HCT116 (cell line): ENCODE measurements at regions not wholly inside any gene's neighbourhood (a gene's known extent, or its start where the extent isn't known, plus 50 kb on each side); places are given as distances from the start of the nearest gene placed in this dataset.

Experiments used
- ATAC-seq: fragments of 200-7000 bp; cut with Tn5 transposase; 2 replicates; pipeline ENCODE4 v1.9.1; 2020; ENCODE audit warnings: mild to moderate bottlenecking, moderate library complexity
- BruUV-seq: library from RNA; stranded (reverse); fragments of 400-500 nt; replicated peaks from 2 replicates; lab custom pipeline; 2021; lab: Mats Ljungman, UMichigan
- CTCF ChIA-PET: fragments of 300-600 bp; sonication (Branson Sonifier 250); formaldehyde crosslinking; loops from one replicate; lab custom pipeline; 2021; ENCODE audit warnings: antibody characterized with exemption; lab: Charles Lee
- POLR2A ChIA-PET: fragments of 300-600, 350-600 bp; sonication (Branson Sonifier 250); formaldehyde crosslinking; loops from one replicate; lab custom pipeline; 2021; ENCODE audit warnings: antibody characterized with exemption; lab: Charles Lee
- RAD21 ChIA-PET, 2 experiments: fragments of 300-600 bp; sonication (Branson Sonifier 250); formaldehyde crosslinking; loops; one replicate each; lab custom pipeline; 2023; ENCODE audit warnings: low total read pairs in 2 of 2; ENCODE audit not compliant: uncharacterized antibody in 2 of 2, unreplicated experiment in 2 of 2, low non-redundant PET in 1 of 2; lab: Charles Lee
- DNase-seq: peaks from one replicate; pipeline ENCODE4 v3.0.0-alpha.2; 2010; ENCODE audit warnings: low read depth, low spot score
- H2AFZ ChIP-seq: fragments of 200-600 bp; shearing (Covaris generic), sonication (generic); 2 replicates; pipeline ENCODE4 v1.6.1; 2017; ENCODE audit warnings: low read depth, mixed run types, mixed read lengths, antibody characterized with exemption, low read length; ENCODE audit not compliant: poor library complexity, severe bottlenecking
- H3K27ac ChIP-seq: 2 replicates; pipeline ENCODE4 v1.5.1; 2012; ENCODE audit warnings: low read depth, low read length
- H3K27me3 ChIP-seq: fragments of 200-600 bp; sonication (generic); 2 replicates; pipeline ENCODE4 v1.6.1; 2016; ENCODE audit warnings: mixed run types, low read length, mixed read lengths; ENCODE audit not compliant: insufficient read depth
- H3K36me3 ChIP-seq, 2 experiments: fragments of 200-500 bp in 1 of 2; fragments of 200-600 bp in 1 of 2; sonication (Bioruptor generic) in 1 of 2; sonication (generic) in 1 of 2; 2 replicates each; pipeline versions ENCODE4 v1.5.1 to v1.6.1; 2014 to 2016; ENCODE audit warnings: low read length in 2 of 2, inconsistent platforms in 1 of 2, mixed read lengths in 1 of 2, mixed run types in 1 of 2; ENCODE audit not compliant: insufficient read depth in 2 of 2, control insufficient read depth in 1 of 2
- H3K4me1 ChIP-seq, 2 experiments: fragments of 200-600 bp in 1 of 2; sonication (generic) in 1 of 2; 2 replicates each; pipeline versions ENCODE4 v1.5.1 to v1.6.1; 2012 to 2017; ENCODE audit warnings: low read length in 2 of 2, inconsistent platforms in 1 of 2, mild to moderate bottlenecking in 1 of 2, mixed read lengths in 1 of 2, mixed run types in 1 of 2, moderate library complexity in 1 of 2; ENCODE audit not compliant: insufficient read depth in 2 of 2, control insufficient read depth in 1 of 2
- H3K4me2 ChIP-seq: fragments of 200-600 bp; sonication (generic); 2 replicates; pipeline ENCODE4 v1.6.1; 2017; ENCODE audit warnings: mixed run types, low read length, mixed read lengths
- H3K4me3 ChIP-seq, 2 experiments: fragments of 200-600 bp in 1 of 2; sonication (generic) in 1 of 2; replicated peaks in 1 of 2; 2 replicates each; pipeline ENCODE4 v1.5.1; 2011 to 2016; ENCODE audit warnings: low read length in 2 of 2, control low read depth in 1 of 2, low read depth in 1 of 2, mild to moderate bottlenecking in 1 of 2, mixed read lengths in 1 of 2, mixed run types in 1 of 2
- H3K79me2 ChIP-seq: fragments of 200-600 bp; sonication (generic); 2 replicates; pipeline ENCODE4 v1.6.1; 2017; ENCODE audit warnings: mild to moderate bottlenecking, mixed run types, low read length, moderate library complexity, mixed read lengths; ENCODE audit not compliant: insufficient read depth
- H3K9ac ChIP-seq: fragments of 200-600 bp; sonication (generic); 2 replicates; pipeline ENCODE4 v1.6.1; 2016; ENCODE audit warnings: low read length, mixed read lengths
- H3K9me2 ChIP-seq: fragments of 200-600 bp; sonication (generic), shearing (Covaris generic); 2 replicates; pipeline ENCODE4 v1.6.1; 2017; ENCODE audit warnings: mixed run types, mild to moderate bottlenecking, moderate library complexity; ENCODE audit not compliant: insufficient read depth
- H3K9me3 ChIP-seq, 2 experiments: fragments of 200-500 bp in 1 of 2; fragments of 200-600 bp in 1 of 2; sonication (Bioruptor generic) in 1 of 2; sonication (generic) in 1 of 2; 2 replicates each; pipeline ENCODE4 v1.6.1; 2014 to 2017; ENCODE audit warnings: low read length in 2 of 2, mixed read lengths in 2 of 2, inconsistent platforms in 1 of 2, low read depth in 1 of 2, mild to moderate bottlenecking in 1 of 2, mixed run types in 1 of 2, moderate library complexity in 1 of 2; ENCODE audit not compliant: control insufficient read depth in 1 of 2, insufficient read depth in 1 of 2
- H4K20me1 ChIP-seq: fragments of 200-600 bp; sonication (generic), shearing (Covaris generic); 2 replicates; pipeline ENCODE4 v1.6.1; 2017; ENCODE audit warnings: mixed run types, mild to moderate bottlenecking, moderate library complexity; ENCODE audit not compliant: insufficient read depth
- CEBPB ChIP-seq: IDR thresholded peaks from 2 replicates; pipeline ENCODE4 v1.6.1; 2012; ENCODE audit warnings: low read depth
- EGR1 ChIP-seq: IDR thresholded peaks from 2 replicates; pipeline ENCODE4 v1.6.1; 2012; ENCODE audit warnings: low read depth
- FOSL1 ChIP-seq: IDR thresholded peaks from 2 replicates; pipeline ENCODE4 v1.6.1; 2012; ENCODE audit warnings: low read depth
- POLR2A ChIP-seq: IDR thresholded peaks from 2 replicates; pipeline ENCODE4 v1.7.0; 2011; ENCODE audit warnings: borderline replicate concordance; ENCODE audit not compliant: insufficient read depth, insufficient read length; ENCODE audit errors: extremely low read depth
- SP1 ChIP-seq: IDR thresholded peaks from 2 replicates; pipeline ENCODE4 v1.6.1; 2012; ENCODE audit warnings: low read depth
- SRF ChIP-seq: IDR thresholded peaks from 2 replicates; pipeline ENCODE4 v1.6.1; 2012; ENCODE audit warnings: low read depth
- YY1 ChIP-seq: IDR thresholded peaks from 2 replicates; pipeline ENCODE4 v1.6.1; 2011; ENCODE audit warnings: low read length, low read depth, moderate library complexity, mild to moderate bottlenecking; ENCODE audit not compliant: insufficient replicate concordance; ENCODE audit errors: extremely low read depth
- ZFX ChIP-seq: fragments of 450-650 bp; IDR thresholded peaks from 2 replicates; pipeline ENCODE4 v1.6.1; 2017
- intact Hi-C: fragments of 100-400 bp; cut with micrococcal nuclease; formaldehyde crosslinking; loops from 2 replicates; pipeline ENCODE4 v1.10.0; 2022
- TF ChIP-seq, protein P1 (sequence below): IDR thresholded peaks from 2 replicates; pipeline ENCODE4 v1.6.1; 2011; ENCODE audit warnings: mild to moderate bottlenecking, low read length, moderate library complexity; ENCODE audit not compliant: insufficient replicate concordance; ENCODE audit errors: extremely low read depth
- TF ChIP-seq, protein P2 (sequence below): IDR thresholded peaks from 2 replicates; pipeline ENCODE4 v1.6.1; 2012
- TF ChIP-seq, protein P3 (sequence below): IDR thresholded peaks from 2 replicates; pipeline ENCODE4 v1.6.1; 2012; ENCODE audit warnings: low read depth
- TF ChIP-seq, protein P4 (sequence below), 3 experiments: fragments of 200-600 bp in 1 of 3; sonication (generic) in 1 of 3; IDR thresholded peaks in 2 of 3; conservative IDR thresholded peaks in 1 of 3; 2 replicates each; pipeline ENCODE4 v1.5.1; 2012 to 2017; ENCODE audit warnings: low read depth in 2 of 3, low read length in 2 of 3, antibody characterized with exemption in 1 of 3, borderline replicate concordance in 1 of 3, control low read depth in 1 of 3, mild to moderate bottlenecking in 1 of 3, mixed read lengths in 1 of 3, mixed run types in 1 of 3, moderate library complexity in 1 of 3; ENCODE audit not compliant: insufficient read depth in 1 of 3

DNA sequence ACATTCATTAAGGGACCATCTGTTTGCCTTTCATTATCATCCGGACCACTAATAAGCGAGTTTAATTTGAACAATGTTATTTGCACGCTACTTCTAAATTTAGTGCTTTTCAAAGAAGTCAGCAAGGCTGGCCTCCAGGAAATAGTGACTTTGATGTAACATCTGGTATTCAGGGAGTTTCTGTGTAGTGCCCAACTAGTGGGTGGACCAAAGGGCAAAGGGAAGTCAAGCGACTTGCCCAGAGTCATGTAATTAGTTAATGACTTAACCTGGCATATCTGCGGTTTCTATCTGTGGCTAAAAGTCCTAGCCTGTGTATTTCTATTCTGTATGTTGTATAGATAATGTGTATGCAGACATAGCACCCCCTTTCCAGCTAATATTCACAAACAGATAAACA lies 56.3 kb upstream of the LCORL start:
- 0 out of 2 replicates have a peak, but pooled peaks cover 5% of the 10 kb centered on the region for H3K27me3 ChIP-seq
- DNase-seq, result no peak
- ATAC-seq, result no peak
- H4K20me1 ChIP-seq, result no peaks in the 10 kb centered on the region
- RAD21 ChIA-PET, result no interaction called here
- intact Hi-C loops, result no loop called here
- TF ChIP-seq EGR1, result no peak
- TF ChIP-seq, protein P1, sequence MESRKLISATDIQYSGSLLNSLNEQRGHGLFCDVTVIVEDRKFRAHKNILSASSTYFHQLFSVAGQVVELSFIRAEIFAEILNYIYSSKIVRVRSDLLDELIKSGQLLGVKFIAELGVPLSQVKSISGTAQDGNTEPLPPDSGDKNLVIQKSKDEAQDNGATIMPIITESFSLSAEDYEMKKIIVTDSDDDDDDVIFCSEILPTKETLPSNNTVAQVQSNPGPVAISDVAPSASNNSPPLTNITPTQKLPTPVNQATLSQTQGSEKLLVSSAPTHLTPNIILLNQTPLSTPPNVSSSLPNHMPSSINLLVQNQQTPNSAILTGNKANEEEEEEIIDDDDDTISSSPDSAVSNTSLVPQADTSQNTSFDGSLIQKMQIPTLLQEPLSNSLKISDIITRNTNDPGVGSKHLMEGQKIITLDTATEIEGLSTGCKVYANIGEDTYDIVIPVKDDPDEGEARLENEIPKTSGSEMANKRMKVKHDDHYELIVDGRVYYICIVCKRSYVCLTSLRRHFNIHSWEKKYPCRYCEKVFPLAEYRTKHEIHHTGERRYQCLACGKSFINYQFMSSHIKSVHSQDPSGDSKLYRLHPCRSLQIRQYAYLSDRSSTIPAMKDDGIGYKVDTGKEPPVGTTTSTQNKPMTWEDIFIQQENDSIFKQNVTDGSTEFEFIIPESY, result no peak
- TF ChIP-seq, protein P2, sequence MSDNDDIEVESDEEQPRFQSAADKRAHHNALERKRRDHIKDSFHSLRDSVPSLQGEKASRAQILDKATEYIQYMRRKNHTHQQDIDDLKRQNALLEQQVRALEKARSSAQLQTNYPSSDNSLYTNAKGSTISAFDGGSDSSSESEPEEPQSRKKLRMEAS, result no peak
- no peak for TF ChIP-seq ZFX
- H3K9ac ChIP-seq, result no peak overlapping the region
- no peak overlapping the region for H3K27ac ChIP-seq
- H3K36me3 ChIP-seq, result no peaks in the 10 kb centered on the region
- H3K4me2 ChIP-seq, result no peak overlapping the region
- no peaks in the 10 kb centered on the region for H3K9me2 ChIP-seq
- H3K4me3 ChIP-seq, result no peak overlapping the region
- H3K79me2 ChIP-seq, result no peaks in the 10 kb centered on the region
- CTCF ChIA-PET, result no interaction called here
- H3K9me3 ChIP-seq, result no peaks in the 10 kb centered on the region
- BruUV-seq, result no TSS peak
- POLR2A ChIA-PET, result no interaction called here
- H3K4me1 ChIP-seq, result no peaks in the 10 kb centered on the region
- H2AFZ ChIP-seq, result no peak overlapping the region

DNA sequence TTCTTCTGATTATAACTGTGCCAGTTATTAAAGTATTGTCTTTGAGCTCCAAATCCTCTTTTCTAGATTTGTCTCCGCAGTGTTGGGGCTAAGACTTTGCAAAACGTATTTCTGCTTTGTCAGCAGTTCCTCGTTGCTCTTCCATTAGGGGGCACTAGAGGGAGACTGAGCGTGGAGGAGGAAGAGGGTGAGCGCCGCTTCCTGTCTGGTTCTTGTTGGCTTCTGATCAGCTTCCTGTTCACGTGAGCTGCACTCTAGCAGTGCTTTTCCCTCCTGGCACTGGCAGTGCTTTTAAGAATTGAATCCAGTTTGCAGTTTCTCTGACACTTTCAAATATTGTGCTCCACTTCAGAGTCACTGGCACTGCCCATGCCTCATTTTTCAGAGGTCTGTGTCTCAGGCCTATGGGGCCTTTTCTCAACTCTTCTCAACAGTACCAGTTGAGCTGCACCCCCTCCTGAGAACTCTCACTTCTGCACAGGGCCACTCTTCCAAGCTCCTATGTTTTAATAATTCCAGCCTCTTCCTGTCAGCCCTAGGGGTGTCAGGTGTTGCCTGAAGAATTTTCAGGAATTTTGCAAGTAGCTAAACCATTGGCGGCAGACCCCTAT lies 54.4 kb upstream of the LCORL start:
- BruUV-seq, result no TSS peak
- H3K36me3 ChIP-seq, result no peaks in the 10 kb centered on the region
- no peaks in the 10 kb centered on the region for H4K20me1 ChIP-seq
- RAD21 ChIA-PET, result no interaction called here
- H3K27ac ChIP-seq, result no peak overlapping the region
- H3K4me1 ChIP-seq, result no peaks in the 10 kb centered on the region
- ATAC-seq, result peak; percentile 92
- H3K9me2 ChIP-seq, result no peaks in the 10 kb centered on the region
- POLR2A ChIA-PET, result no interaction called here
- 0 out of 2 replicates have a peak, but pooled peaks cover 5% of the 10 kb centered on the region for H3K27me3 ChIP-seq
- DNase-seq, result peak; percentile 52
- peak overlapping the region; percentile 27 for H3K4me2 ChIP-seq
- H3K4me3 ChIP-seq, result no peak overlapping the region
- no peaks in the 10 kb centered on the region for H3K9me3 ChIP-seq
- H3K79me2 ChIP-seq, result no peaks in the 10 kb centered on the region
- H3K9ac ChIP-seq, result no peak overlapping the region
- H2AFZ ChIP-seq, result peak overlapping the region; percentile 42
- CTCF ChIA-PET, result interaction anchor here (1.1 to 1.2 kb wide), 3 partner anchors 24 to 259 kb away, joined by 3 read pairs; partner anchors contain the start of gene LCORL
- intact Hi-C loops, result no loop called here
- TF ChIP-seq, protein P3, sequence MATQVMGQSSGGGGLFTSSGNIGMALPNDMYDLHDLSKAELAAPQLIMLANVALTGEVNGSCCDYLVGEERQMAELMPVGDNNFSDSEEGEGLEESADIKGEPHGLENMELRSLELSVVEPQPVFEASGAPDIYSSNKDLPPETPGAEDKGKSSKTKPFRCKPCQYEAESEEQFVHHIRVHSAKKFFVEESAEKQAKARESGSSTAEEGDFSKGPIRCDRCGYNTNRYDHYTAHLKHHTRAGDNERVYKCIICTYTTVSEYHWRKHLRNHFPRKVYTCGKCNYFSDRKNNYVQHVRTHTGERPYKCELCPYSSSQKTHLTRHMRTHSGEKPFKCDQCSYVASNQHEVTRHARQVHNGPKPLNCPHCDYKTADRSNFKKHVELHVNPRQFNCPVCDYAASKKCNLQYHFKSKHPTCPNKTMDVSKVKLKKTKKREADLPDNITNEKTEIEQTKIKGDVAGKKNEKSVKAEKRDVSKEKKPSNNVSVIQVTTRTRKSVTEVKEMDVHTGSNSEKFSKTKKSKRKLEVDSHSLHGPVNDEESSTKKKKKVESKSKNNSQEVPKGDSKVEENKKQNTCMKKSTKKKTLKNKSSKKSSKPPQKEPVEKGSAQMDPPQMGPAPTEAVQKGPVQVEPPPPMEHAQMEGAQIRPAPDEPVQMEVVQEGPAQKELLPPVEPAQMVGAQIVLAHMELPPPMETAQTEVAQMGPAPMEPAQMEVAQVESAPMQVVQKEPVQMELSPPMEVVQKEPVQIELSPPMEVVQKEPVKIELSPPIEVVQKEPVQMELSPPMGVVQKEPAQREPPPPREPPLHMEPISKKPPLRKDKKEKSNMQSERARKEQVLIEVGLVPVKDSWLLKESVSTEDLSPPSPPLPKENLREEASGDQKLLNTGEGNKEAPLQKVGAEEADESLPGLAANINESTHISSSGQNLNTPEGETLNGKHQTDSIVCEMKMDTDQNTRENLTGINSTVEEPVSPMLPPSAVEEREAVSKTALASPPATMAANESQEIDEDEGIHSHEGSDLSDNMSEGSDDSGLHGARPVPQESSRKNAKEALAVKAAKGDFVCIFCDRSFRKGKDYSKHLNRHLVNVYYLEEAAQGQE, result no peak
- TF ChIP-seq POLR2A (no peak), SRF (0 out of 2 replicates have a peak, but pooled peaks have one; percentile 28), ZFX (0 out of 2 replicates have a peak, but pooled peaks have one; percentile 22), CEBPB (no peak), EGR1 (no peak), SP1 (no peak), YY1 (peak; percentile 18), FOSL1 (no peak)
- TF ChIP-seq, protein P4, sequence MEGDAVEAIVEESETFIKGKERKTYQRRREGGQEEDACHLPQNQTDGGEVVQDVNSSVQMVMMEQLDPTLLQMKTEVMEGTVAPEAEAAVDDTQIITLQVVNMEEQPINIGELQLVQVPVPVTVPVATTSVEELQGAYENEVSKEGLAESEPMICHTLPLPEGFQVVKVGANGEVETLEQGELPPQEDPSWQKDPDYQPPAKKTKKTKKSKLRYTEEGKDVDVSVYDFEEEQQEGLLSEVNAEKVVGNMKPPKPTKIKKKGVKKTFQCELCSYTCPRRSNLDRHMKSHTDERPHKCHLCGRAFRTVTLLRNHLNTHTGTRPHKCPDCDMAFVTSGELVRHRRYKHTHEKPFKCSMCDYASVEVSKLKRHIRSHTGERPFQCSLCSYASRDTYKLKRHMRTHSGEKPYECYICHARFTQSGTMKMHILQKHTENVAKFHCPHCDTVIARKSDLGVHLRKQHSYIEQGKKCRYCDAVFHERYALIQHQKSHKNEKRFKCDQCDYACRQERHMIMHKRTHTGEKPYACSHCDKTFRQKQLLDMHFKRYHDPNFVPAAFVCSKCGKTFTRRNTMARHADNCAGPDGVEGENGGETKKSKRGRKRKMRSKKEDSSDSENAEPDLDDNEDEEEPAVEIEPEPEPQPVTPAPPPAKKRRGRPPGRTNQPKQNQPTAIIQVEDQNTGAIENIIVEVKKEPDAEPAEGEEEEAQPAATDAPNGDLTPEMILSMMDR (IDR thresholded peaks at IDR 0.05 in 2 of 3, conservative IDR thresholded peaks at IDR 0.05 in 1 of 3; ENCODE audit: borderline replicate concordance in 1 of 3, insufficient read depth in 1 of 3, low read depth in 2 of 3, low read length in 2 of 3), result peak; percentile 41 to 79 (median 70); a peak in 4 of 6 replicates
